MG63 (cell line): ENCODE measurements at regions not wholly inside any gene's neighbourhood (a gene's known extent, or its start where the extent isn't known, plus 50 kb on each side); places are given as distances from the start of the nearest gene placed in this dataset.
A peak's percentile ranks its signal among the peaks of the same experiment; 100 is the strongest.
"Not testable (repeated sequence)": the region's sequence is repeated elsewhere in the genome, so short reads cannot be mapped to it uniquely, and the experiment has no call there.

Source experiments
- DNase-seq: peaks from one replicate; pipeline ENCODE4 v3.0.0-alpha.2; 2020
- H3K27me3 ChIP-seq: fragments of 250-450 bp; sonication (Bioruptor Pico); 2 replicates; pipeline ENCODE4 v1.5.1; 2020; ENCODE audit warnings: mild to moderate bottlenecking, moderate library complexity
- H3K36me3 ChIP-seq: fragments of 250-450 bp; sonication (Bioruptor Pico); 2 replicates; pipeline ENCODE4 v1.5.1; 2020; ENCODE audit warnings: mild to moderate bottlenecking, moderate library complexity
- H3K4me3 ChIP-seq: fragments of 250-450 bp; sonication (Bioruptor Pico); 2 replicates; pipeline ENCODE4 v1.5.1; 2020; ENCODE audit warnings: mild to moderate bottlenecking, moderate library complexity
- H3K9me3 ChIP-seq: fragments of 250-450 bp; sonication (Bioruptor Pico); 2 replicates; pipeline ENCODE4 v1.5.1; 2020; ENCODE audit warnings: mild to moderate bottlenecking, moderate library complexity

DNA sequence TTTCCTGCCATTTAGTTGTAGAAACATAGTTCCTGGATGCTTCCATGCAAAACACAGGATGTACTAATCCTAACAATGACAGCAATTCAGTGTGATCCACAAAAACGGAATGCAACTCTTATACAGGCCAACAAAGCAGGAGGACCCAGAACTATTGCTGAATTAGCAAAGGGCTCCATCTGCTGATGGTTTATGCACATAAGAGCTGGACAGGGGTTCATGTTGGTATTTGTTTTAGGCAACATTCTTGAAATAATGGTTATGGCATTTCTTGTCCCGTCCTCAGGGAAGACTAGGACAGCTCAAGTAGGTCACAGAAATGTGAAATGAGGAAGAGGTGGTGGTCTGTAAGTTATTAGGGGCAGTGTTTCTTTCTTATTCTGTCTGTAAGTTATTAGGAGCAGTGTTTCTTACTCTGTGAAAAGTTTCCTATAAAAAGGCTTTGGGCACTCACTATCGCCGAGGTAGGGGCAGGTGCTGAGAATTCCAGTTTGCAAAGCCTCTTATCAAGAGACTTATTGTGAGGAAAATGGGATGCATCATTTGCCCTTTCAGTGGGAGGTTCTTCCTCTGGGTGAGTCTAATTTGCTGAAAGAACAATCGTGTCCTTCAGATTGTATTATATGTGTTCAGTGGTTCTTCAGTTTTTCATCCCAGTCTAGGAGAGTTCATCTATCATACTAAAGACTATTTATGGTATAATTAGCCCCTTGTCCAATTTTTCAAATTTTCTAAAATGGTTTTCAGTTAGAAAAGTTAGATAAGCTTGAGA is 171.1 kb downstream of the MCHR2 start:
- Histone ChIP-seq H3K27me3 (no peaks in the 10 kb centered on the region), H3K36me3 (no peaks in the 10 kb centered on the region), H3K4me3 (peak overlapping the region; percentile 28), H3K9me3 (no peaks in the 10 kb centered on the region)
- peak; percentile 28 for DNase-seq

DNA sequence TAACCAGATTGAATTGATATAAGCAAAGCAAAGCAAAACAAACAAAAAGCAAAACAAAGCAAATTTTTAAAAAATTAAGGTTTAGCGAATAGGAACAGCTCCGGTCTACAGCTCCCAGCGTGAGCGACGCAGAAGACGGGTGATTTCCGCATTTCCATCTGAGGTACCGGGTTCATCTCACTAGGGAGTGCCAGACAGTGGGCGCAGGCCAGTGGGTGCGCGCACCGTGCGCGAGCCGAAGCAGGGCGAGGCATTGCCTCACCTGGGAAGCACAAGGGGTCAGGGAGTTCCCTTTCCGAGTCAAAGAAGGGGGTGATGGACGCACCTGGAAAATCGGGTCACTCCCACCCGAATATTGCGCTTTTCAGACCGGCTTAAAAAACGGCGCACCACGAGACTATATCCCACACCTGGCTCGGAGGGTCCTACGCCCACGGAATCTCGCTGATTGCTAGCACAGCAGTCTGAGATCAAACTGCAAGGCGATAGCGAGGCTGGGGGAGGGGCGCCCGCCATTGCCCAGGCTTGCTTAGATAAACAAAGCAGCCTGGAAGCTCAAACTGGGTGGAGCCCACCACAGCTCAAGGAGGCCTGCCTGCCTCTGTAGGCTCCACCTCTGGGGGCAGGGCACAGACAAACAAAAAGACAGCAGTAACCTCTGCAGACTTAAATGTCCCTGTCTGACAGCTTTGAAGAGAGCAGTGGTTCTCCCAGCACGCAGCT is 170.3 kb downstream of the MCHR2 start:
- H3K36me3 ChIP-seq, H3K27me3 ChIP-seq, H3K9me3 ChIP-seq, DNase-seq: not testable (repeated sequence)
- peak overlapping the region; percentile 28 for H3K4me3 ChIP-seq

- DNase-seq: no peak
- H3K27me3 ChIP-seq: no peaks in the 10 kb centered on the region
- no peak overlapping the region for H3K4me3 ChIP-seq
- H3K36me3 ChIP-seq: no peaks in the 10 kb centered on the region
- no peaks in the 10 kb centered on the region for H3K9me3 ChIP-seq
Measured at GRCh38 chr6:99833034-99833433, 161.0 kb downstream of the MCHR2 start.

DNA sequence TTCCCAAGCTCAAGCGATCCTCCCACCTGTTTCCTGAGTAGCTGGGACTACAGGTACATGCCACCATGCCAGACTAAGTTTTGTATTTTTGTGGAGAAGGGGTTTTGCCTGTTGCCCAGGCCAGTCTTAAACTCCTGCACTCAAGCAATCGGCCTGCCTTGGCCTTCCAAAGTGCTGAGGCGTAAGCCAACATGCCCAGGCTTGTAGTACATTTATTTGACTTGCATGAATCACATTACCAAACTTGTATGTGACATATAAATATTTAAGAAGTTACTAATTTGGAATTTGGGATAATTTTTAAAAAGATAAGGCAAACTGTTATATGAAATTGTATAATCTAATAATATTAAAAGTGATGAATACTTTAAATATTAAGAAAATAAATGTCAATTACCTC is 157.6 kb downstream of the MCHR2 start:
- H3K27me3 ChIP-seq: no peaks in the 10 kb centered on the region
- DNase-seq: peak; percentile 13
- no peaks in the 10 kb centered on the region for H3K9me3 ChIP-seq
- H3K4me3 ChIP-seq: no peak overlapping the region
- H3K36me3 ChIP-seq: no peaks in the 10 kb centered on the region

GRCh38 chr6:99838607-99839006 is 155.4 kb downstream of the MCHR2 start:
- Histone ChIP-seq H3K36me3 (no peaks in the 10 kb centered on the region), H3K4me3 (no peak overlapping the region), H3K27me3 (no peaks in the 10 kb centered on the region), H3K9me3 (no peaks in the 10 kb centered on the region)
- DNase-seq: no peak

DNA sequence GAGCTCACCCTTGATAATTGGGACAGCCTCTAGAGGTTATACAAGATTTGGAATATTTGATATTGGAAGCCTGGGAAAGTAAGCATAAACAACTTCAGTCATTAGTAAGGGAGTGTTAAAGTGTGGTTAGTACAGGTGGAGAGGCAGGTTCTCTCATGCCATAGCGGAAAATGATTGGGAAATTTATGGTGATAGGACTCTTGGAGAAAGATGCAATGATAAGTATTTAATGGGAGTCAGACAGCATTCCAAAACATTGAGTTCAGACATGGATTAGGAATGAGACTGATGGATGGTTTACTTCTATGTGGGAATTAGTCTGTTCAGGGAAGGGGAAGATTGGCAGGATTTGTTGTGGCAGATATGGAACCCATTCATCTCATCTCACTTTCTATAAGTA is 152.7 kb downstream of the MCHR2 start:
- no peak for DNase-seq
- Histone ChIP-seq H3K9me3 (no peaks in the 10 kb centered on the region), H3K4me3 (no peak overlapping the region), H3K27me3 (no peaks in the 10 kb centered on the region), H3K36me3 (no peaks in the 10 kb centered on the region)

DNA sequence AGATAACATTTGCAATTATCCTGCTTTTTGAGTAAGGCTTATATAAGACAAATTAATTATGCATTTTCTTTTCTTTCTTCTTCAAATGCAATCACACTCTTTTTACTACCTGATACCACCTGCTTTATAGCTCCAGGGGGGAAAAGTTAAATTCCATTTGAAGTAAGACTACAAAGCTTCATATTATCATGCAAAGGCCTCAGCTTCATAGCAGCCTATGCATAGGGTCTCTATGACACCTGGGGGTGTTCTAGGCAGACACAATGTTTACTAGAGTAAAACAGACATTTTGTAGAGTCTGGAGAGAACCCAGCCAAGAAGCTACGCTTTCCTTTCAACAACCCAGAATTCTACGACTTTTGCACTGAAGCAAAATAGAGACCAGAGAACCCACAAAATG is 148.0 kb downstream of the MCHR2 start:
- DNase-seq: no peak
- H3K9me3 ChIP-seq: no peaks in the 10 kb centered on the region
- H3K27me3 ChIP-seq: no peaks in the 10 kb centered on the region
- H3K4me3 ChIP-seq: no peak overlapping the region
- no peaks in the 10 kb centered on the region for H3K36me3 ChIP-seq

GRCh38 chr6:99850841-99851240 is 143.2 kb downstream of the MCHR2 start:
- no peak for DNase-seq
- no peaks in the 10 kb centered on the region for H3K9me3 ChIP-seq
- H3K36me3 ChIP-seq: no peaks in the 10 kb centered on the region
- H3K4me3 ChIP-seq: no peak overlapping the region
- no peaks in the 10 kb centered on the region for H3K27me3 ChIP-seq

GRCh38 chr6:99852031-99852430 is 142.0 kb downstream of the MCHR2 start:
- H3K36me3 ChIP-seq: no peaks in the 10 kb centered on the region
- DNase-seq: no peak

DNA sequence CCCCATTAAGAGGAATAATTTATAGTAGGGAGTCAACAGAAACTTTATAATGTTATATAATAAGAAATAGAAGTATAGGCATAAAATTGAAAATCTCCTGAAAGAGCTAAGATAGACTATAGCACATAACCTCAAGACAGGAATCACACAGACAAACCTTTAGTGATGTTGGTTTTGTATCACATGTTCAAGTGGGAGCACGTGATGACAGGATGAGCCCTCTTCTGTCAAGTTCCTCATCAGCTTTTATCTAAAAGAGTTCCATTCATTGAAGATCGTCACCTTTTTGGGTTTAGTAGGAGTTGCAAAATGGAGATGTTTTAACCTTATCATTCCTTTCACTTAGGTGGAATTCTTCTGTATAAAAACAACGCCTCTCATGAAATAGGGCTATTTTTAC is 127.0 kb downstream of the MCHR2 start:
- Histone ChIP-seq H3K27me3 (no peaks in the 10 kb centered on the region), H3K9me3 (no peaks in the 10 kb centered on the region), H3K36me3 (no peaks in the 10 kb centered on the region), H3K4me3 (no peak overlapping the region)
- DNase-seq: no peak

More at GRCh38 chr6:99852031-99852430, 142.0 kb downstream of the MCHR2 start:
- no peaks in the 10 kb centered on the region for H3K9me3 ChIP-seq
- H3K27me3 ChIP-seq: no peaks in the 10 kb centered on the region
- no peak overlapping the region for H3K4me3 ChIP-seq

DNA sequence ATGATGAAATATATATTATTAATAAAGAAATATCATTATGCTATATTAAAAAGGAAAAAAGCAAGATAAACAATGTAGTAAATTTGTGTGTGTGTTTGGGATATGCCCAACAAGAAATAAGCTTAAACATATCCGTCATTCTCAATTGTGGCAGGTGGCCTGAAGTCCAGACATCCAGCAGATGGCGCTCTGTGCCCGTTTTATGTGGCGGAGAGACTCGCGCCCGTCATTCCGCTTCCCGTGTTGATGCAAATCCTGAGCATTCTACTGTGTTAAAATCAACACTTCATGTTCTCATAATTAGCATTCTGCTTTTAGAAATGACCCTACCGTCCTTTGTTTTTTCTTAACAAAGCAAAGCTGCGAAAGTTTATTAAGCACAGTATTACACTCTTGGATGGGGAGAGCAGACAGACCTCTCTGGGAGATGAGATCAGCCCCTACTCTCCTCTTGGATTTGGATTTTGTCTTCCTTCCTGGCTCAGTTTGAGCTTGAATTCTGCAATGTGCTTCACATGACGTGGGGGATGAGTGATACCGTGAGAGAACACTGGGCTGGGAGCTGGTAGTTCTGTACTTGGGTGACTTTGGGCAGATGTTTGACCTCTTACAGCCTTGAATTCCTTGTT is 125.8 kb downstream of the MCHR2 start:
- DNase-seq: peak; percentile 66
- H3K9me3 ChIP-seq: no peaks in the 10 kb centered on the region
- H3K36me3 ChIP-seq: no peaks in the 10 kb centered on the region
- no peak overlapping the region for H3K4me3 ChIP-seq
- H3K27me3 ChIP-seq: no peaks in the 10 kb centered on the region
